Erythroblast (primary cell): ENCODE measurements at regions not wholly inside any gene's neighbourhood (a gene's known extent, or its start where the extent isn't known, plus 50 kb on each side); places are given as distances from the start of the nearest gene placed in this dataset.

Experiments
- GATA1 ChIP-seq: IDR thresholded peaks from 2 replicates; pipeline ENCODE4 v1.6.1; 2011; ENCODE audit warnings: low read depth, mild to moderate bottlenecking, control low read depth, low read length, moderate library complexity
- POLR2A ChIP-seq: IDR thresholded peaks from 2 replicates; pipeline ENCODE4 v1.6.1; 2011; ENCODE audit warnings: mild to moderate bottlenecking, low read length

DNA sequence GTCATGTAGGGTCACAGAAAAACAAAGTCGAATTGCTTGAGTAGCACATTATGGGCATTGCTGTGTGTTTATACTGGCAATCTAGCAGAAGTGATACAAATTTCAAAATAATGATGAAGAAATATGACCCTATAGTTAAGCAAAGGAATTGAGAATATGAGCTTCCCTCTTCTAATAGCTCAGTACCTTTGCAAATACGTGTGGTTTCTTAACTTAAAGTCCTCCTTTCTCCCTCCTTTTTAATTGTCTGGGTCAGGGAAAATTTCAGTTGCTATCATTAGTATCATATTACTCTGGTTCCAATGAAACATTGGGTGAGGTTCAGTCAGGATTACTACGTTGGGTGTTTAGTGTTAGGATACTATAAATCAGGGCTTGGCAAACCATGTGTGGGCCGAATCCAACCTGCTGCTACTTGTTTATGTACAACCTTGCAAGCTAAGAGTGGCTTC lies 166.8 kb upstream of the CARMIL1 start:
- no peak for TF ChIP-seq POLR2A
- TF ChIP-seq GATA1, result no peak
